IPS DF 4.7 (cell line): ENCODE measurements at regions not wholly inside any gene's neighbourhood (a gene's known extent, or its start where the extent isn't known, plus 50 kb on each side); places are given as distances from the start of the nearest gene placed in this dataset.
"Not testable (repeated sequence)": the region's sequence is repeated elsewhere in the genome, so short reads cannot be mapped to it uniquely, and the experiment has no call there.

Experiments
- DNase-seq: peaks from one replicate; pipeline ENCODE4 v3.0.0-alpha.2; 2013; ENCODE audit warnings: low spot score; ENCODE audit errors: extremely low read depth

DNA sequence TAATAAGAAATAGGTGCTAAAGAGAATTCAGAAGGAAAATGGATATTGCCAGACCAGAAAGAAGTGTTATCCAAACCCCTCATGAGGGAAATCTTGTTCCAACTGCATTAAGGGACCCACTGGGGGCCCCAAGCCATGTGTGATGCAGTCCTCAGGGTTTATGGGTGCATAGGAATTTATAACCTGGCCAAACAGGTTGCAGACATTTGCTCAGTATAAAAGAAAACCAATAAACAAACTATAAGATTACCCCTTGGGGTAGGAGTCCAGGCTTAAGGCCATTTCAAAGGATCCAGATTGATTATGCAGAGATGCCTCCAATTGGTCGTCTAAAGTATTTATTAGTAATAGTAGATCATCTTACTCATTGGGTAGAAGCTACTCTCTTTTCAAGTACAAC is 240.9 kb upstream of the DIO3 start:
- no peak for DNase-seq

DNA sequence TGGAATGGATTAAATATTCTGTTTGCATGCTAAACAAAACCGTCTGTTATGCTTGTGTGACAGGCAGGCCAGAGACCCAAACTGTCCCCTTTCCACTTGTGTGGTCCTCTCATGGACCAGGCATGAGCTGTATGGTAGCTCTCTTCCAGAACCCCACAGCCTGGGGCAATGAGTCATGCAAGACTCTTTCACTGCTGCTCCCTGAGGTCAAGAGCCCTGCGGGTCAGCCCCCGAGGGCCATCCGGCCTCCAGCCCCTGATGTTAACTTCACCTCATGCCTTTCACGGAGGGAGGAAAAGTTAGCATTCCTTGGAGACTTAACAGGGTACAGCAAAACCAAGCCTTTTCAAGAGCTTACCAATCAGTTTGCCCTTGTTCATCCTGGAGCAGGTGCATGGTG is 239.1 kb upstream of the DIO3 start:
- no peak for DNase-seq

DNA sequence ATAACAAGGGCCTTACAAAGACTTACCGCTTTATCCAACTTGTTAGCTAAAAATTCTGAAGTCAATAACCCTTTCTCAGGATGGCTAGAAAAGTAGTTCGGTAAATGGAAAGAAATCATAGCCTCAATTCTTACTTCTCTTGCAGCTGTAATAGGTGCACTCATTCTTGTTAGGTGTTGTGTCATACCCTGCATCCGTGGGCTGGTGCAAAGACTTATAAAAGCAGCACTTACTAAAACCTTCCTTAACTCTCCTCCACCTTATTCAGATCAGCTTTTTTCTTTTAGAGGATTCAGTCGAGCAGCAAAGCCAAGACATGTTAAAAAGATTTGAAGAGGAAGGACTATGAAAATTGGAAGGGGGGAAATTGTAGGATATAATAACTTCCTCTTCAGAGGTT is 238.2 kb upstream of the DIO3 start:
- DNase-seq, result no peak

DNA sequence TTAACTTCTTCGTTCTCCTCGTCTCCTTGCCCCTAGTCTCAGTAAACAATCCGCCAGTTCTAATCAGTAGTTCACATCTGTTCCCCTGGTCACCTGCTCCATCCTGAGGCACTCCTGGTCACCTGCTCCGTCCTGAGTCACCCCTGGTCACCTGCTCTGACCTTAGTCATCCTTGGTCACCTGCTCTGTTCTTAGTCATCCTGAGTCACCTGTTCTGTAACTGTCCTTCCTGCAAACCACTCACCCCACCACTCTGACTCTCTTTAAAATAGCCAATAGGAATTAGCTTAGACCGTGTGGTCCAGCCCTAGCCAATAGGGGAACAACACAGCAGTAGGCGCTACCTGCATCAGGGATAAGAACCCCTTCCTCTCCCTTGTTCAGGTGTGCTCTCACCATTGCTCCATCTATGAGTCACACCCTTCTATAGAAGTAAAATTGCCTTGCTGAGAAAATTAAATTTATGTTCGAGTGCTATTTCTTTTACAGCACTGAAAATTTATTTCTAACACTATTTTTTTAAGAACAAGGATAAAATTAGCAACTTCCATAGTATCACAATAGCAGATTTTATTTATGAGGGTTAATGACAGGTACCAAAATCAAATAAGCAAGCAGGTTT is 237.6 kb upstream of the DIO3 start:
- DNase-seq, result not testable (repeated sequence)

DNA sequence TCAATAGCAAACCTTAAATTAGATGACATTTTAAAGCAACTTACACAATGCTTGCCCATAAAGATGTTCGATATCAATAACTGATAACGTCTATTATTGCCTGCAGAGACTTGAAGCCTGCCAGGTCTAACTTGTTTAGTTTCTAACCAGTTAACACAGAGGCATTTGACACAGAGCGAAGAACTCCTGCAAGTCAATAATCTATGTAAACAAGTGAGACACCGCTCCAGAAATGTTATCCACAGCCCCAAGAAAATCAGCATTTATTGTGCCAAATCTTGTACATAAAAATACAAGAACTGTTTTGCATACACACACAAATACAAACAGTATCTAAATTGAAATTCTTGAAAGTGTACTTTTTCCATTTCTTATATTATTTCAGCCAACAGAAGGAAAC is 236.0 kb upstream of the DIO3 start:
- DNase-seq, result no peak

DNA sequence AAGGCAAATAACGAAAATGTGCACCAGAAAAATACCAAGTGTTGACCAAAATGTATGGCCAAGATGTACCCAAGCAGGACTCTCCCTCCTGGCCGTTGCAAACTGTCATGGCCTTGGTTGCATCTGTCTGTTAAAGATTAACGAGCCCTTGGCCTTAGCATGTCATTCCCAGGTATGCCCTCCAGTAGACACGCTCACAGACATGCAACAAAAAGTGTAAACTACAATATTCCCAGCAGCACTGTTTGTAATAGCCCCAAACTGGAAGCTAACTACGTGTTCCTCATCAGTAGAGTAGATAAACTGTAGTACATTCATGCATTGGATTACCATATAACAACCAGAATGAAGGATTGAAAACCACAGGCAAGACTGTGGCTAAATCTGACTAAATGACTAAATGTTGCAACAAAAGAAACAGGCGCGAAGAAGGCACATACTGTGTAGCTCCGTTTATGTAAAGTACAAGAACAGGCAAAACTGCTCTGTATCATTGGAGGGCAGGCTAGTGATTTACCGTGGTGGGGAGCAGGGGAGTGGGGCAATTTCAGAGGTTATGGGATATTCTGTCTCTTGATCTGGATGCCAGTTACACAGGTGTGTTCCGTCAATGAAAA is 232.8 kb upstream of the DIO3 start:
- no peak for DNase-seq

DNA sequence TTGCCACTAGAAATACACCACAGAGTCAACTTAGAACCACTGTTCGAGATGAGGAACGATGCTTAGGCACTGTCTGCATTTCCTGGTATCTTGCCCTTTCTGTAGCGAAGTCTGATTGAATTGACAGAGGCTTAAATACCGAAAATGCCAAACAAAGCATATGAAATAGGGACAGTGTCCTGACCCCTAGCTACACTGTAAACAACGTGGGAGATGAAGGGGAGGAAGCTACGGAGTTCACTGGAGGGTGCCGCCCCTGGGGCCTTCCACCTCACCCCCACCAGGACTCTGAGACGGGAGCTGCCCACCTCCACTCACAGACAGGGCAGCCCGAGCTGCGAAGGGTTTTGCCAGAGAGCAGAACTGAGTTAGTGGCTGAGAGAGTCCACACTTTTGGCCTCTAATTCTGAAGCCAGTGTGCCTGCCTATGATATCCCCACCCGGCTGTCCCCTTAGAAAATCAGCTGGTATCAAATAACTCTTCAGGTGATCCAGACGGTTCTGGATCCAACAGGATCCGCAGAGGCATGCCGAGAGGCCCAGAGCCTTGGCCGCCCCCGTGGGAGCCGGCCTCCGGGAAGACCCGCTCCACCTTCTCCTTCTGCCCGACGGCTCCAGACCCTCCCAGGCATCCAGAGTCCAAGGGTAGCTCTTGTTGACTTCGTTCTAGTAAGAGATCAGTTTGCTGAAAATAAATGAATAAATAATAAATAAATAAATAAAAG is 230.7 kb upstream of the DIO3 start:
- DNase-seq, result no peak

DNA sequence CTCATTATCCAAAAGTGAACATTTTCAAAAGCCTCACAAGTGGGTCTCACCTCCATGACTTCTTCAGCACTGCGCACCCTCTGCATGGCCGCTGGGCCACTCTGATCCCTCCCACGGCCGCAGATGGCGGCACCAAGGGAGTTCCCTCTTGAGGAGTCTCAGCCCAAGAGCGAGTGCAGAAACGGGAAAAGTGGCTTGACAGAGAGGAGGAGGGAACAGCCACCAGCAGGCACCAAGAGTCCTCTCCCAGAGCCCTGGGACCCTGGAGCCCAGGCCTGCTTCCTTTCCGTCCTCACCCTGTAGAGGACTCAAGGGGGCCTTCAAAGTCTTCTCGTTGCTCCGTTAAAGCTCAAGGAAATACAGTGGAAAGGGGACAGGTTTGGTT is 230.2 kb upstream of the DIO3 start:
- no peak for DNase-seq

DNA sequence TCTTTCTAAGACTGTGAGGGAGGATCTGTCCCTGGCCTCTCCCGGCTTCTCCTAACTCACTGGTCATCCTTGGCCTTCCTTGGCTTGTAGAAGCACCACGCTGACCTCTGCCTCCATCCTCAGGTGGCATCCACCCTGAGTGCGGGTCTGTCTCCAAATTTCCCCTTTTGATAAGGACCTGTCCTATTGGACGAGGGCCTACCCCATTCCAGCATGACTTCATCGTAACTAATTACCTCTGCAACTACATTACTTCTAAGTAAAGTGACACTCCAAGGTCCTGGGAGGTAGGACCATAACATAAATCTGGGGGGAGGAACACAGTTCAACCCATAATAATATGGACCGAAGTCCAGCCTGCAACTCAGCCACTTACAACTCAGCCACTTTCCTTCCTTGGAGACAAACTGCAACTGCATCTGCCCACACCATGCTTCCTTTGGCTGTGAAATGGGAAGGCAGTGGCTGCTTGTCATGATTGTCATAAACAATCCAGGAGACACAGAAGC is 229.6 kb upstream of the DIO3 start:
- no peak for DNase-seq

DNA sequence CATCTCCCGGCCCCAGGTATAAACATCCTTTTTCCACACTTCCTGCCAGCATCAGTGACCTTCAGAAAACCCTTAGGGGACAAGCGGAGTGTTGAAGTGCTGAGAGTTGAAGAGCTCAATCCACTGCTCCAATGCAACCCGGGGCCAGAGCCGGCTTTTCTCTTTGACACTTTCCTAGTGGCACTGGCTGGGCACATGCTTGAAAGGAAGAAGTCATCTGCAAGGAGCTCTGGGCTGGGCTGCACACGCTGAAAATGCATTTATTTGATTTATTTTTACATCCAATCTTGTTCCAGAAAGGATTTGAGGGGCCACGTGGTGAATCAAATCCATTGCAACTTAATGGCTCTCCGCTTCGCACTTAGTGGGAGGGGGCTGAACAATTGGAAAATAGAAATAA is 229.0 kb upstream of the DIO3 start:
- no peak for DNase-seq

DNA sequence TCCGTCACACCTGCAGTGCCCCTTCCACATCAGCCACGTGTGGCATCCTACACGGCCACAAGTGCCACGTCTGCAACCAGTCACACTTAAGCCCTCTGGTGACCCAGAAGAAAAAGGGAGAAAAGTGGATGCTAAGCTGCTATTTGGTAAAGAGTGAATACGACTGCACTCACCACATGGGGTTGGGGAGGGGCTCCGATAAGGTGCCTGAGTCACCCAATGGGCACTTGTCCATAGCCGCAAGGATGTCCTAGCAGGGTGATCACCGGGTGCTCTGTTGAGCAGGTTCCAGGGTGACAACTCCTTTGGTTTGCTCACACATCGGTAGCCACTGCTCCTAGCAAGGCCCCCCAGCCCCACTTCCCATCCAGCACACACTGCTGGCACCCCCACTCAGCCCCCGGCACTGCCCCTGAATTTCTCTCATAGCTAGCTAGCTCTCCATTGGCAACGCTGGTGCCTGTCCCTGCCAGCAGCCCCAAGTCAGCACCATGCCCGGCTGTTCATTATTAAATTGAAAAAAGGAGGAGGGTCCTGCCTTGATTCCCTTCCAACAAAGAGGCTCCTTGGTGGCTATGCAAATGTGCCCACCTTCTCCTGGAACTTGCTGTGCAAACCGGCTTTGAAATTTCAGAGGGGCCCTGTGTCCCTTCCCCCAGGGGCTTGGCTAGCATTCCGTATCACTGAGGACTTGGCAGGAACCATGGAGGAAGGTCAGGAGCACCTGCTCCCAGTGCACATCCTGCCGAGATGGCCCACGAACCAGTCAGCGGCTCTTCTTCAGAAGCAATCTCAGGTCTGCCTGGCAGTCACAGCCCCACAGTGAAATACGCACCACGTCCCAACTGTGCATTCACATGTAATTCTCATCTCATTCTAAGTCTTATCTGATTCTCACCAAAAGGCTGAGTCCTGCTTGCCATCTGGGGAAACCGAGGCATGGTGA is 227.7 kb upstream of the DIO3 start:
- no peak for DNase-seq

DNA sequence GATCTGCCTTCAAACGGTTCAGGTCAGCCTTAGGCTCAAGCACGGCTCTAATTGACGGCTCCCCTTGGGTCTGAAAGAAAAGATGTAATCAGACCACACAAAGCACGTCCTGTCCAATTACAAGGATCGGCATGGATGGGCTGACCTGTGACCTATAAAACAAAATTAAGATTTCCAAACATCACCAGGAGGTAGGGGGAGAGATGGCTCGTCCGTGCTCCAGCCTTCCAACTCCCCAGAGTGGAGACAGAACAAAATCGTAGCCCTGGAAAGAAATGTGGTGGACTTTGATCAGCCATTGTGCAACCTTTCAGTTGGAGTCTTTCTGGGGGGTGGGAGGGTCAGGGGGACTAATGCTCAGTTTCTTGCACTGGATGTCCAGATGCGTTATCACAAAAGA is 226.6 kb upstream of the DIO3 start:
- DNase-seq, result no peak

DNA sequence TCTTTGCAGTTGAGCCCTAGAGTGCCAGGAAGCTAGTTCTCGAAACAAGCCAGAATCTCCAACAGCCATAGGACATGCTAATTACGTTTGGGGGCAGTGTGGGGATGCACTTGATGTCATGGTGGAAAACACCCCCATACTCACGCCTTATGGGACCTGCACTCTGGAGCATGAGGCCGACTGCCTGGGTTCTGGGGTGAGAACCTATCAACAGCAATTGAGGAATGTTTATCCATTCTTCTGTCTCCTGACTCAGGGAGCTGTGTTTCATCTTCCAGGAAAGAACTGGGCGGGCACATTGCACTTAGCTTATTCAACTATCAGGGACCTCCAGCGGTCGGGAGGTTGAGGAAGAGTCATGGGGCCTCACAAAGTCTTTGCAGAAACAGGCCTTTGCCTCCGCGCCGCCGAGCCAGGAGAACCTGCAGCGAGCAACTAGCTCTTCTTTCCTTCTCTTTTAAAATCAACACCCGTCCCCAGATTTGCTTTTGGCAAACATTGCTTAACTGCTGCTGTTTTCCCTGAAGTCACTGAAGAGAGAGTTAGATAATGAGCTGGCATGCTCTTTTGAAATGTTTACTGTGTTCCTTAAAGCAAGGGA is 226.1 kb upstream of the DIO3 start:
- DNase-seq, result no peak

DNA sequence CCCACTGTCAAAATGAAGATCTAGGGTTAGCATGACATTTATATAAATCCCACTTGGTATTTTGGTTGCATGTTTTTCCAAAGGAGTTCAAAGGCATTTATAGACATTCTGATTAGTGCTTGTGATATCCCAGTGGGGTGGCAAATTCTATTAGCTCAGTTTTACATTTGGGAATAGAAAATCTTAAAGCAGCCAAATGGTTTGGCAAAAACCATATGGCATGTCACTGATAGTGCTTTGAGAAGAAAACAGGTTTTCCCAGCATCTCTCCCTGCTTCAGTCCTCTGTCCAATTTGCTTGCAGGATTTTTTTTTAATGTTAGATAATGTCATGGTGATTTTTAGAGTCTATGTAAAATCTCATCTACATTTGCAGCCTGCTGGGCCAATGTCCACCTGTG is 225.1 kb upstream of the DIO3 start:
- no peak for DNase-seq

DNA sequence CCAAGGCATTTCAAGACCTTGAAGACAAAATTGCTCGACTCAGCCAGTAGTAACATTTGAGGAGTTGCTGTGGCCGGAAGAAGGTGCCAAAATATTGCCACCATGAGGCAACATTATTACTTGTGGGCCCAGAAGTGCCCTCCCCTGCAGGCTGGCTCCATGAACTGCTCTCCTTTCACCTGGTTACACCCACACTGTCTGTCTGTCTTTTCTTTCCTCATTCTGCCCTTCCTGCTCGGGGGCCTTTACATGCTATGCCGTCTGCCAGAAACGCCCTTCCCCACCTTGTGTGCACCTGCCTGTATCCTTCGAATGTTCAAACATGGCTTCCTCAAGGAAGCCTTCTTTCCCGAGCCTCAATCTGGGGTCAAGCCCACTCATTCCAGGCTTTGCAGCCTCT is 224.2 kb upstream of the DIO3 start:
- no peak for DNase-seq

DNA sequence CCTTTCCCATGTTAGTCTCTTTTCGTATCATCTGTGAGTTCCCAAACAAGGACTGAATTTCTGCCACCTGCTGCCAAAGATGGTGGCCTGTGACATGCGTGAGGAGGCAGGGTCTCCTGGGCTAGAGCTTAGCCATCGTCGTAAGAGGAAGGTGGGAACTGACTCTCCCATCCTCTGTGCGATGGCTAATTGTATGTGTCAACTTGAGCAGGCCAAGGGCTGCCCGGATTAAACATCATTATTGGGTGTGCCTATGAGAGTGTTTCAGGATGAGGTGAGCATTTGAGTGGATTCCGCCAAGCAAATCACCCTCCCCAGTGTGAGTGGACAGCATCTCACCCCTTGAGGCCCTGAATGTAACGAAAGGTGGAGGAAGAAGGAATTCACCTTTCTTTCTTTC is 220.7 kb upstream of the DIO3 start:
- no peak for DNase-seq

DNA sequence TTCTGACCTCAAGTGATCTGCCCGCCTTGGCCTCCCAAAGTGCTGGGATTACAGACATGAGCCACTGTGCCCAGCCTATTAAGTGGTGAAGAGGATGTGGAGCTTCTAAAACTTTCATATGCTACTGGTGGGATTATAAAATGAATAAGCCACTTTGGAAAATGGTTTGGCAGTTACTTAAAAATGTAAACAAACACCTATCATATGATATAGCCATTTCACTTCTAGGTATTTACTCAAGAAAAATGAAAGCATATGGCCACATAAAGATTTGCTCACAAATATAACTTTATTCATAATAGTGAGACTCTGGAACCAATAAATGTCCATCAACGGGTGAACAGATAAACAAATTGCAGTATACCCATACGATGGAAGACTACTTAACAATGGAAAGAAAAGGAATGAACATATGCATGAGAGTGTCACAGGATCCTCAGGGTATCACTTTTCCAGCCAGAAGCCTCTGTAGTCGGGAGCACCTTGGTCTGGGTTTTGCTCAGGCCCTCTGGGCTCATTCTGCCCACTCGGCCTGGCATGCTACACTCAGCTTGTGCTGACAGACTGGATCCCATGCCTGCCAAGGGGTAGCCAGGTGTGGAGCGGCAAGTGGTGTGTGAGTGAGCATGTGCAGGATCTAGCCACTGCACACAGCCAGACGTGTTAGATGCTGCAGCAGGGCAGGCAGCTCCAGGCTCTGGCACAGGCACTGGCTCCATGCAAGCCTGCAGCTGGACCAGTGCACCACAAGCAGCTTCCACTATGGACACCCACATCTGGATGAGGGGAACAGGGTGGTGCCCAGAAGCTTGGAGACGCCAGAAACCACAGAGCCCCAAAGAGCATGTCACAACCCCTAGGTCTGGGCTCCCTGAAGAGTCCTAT is 213.2 kb upstream of the DIO3 start:
- DNase-seq, result no peak

DNA sequence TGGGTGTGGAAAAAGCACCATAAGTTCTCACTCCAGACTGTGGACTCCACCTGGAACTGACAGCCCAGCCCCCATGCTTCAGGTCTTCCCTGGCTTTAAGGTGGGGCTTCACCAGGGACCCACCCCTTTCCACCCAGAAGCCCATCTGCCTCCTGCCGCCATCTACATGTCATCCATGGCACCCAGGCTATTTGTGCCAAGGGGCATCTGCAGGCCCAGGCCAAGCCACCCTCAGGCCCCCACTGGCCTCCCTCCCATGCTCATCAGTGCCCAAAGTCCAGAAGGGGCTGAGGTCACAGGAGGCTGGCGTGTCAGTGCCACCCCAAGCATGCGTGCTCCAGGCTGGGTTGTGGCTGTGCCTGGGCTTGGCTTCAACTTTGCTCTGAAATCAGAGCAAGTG is 212.2 kb upstream of the DIO3 start:
- DNase-seq, result no peak

DNA sequence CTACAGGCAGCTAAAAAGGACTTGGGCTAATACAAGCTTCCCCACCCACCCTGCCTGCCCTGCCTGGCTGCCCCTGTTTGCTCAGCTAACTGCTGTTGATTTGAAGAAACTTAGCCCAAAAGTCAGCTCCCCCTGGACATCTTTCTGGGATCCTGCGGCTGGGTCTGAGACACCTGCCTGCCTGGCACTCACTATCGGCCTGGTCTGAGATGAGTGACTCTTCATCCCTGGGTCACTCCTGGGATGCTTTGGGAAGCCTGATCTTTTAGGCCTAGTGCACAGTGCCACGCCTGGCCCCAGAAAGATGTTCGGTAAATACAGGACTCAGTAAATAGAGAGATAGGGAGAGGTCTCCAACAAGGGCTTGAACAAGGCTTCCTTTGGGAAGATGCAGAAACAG is 211.3 kb upstream of the DIO3 start:
- no peak for DNase-seq

DNA sequence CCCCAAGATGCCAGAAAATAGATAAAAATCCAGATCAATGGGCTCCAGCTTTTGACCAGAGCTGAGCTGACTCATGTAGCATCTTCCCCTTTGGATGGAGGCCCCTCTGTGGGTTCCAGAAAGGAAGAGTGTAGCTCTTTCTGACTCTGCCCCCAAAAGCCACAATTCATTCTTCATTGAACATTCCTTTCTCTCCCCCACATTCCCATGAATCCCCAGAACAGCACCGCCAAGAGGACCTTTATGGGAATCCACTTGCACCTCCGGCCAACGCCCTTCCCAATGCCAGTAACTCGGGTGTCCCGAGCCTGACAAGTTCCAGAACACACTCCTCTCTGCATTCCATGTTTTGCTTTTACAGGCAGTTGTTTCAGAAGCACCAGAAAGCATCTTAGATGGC is 210.6 kb upstream of the DIO3 start:
- no peak for DNase-seq
